ENCODE measurements at regions not wholly inside any gene's neighbourhood (a gene's known extent, or its start where the extent isn't known, plus 50 kb on each side); places are given as distances from the start of the nearest gene placed in this dataset.
"Not testable (repeated sequence)": the region's sequence is repeated elsewhere in the genome, so short reads cannot be mapped to it uniquely, and the experiment has no call there.

DNA sequence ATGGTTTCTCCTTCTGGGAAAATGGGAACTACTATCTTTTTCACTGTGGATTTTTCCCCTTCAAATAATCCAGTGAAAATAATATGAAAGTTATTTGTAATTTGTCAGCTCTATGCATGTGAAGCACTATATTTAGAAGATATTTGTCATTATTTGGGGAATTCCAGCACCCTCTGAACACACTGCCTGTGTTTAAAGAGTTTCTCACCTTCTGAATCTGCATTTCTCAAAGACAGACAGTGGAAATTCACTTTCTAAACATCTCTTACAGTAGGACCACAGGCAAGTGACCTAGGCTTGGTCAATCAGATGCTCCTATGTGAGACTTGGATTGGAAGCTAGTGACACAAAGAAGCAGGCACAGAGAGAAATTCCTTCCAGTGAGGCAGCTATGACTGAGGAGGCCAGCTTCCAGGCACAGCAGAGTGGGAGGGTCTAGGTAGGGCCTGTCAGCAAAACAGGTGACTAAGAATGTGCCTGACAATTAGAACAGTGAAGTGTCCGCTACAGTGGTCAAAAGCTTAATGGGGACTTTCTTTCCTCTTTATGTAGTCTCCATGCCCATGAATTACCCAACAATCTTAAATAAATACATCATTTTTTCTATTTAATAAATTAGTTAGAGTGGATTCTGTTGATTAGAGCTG is 167.2 kb downstream of the HMHB1 start:
- TF ChIP-seq, protein P1, sequence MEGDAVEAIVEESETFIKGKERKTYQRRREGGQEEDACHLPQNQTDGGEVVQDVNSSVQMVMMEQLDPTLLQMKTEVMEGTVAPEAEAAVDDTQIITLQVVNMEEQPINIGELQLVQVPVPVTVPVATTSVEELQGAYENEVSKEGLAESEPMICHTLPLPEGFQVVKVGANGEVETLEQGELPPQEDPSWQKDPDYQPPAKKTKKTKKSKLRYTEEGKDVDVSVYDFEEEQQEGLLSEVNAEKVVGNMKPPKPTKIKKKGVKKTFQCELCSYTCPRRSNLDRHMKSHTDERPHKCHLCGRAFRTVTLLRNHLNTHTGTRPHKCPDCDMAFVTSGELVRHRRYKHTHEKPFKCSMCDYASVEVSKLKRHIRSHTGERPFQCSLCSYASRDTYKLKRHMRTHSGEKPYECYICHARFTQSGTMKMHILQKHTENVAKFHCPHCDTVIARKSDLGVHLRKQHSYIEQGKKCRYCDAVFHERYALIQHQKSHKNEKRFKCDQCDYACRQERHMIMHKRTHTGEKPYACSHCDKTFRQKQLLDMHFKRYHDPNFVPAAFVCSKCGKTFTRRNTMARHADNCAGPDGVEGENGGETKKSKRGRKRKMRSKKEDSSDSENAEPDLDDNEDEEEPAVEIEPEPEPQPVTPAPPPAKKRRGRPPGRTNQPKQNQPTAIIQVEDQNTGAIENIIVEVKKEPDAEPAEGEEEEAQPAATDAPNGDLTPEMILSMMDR (IDR thresholded peaks at IDR 0.05; ENCODE audit: borderline replicate concordance, insufficient read depth, low read depth, low read length): no peak
- H3K4me3 ChIP-seq (ENCODE audit: low read depth, low read length): no peak overlapping the region

DNA sequence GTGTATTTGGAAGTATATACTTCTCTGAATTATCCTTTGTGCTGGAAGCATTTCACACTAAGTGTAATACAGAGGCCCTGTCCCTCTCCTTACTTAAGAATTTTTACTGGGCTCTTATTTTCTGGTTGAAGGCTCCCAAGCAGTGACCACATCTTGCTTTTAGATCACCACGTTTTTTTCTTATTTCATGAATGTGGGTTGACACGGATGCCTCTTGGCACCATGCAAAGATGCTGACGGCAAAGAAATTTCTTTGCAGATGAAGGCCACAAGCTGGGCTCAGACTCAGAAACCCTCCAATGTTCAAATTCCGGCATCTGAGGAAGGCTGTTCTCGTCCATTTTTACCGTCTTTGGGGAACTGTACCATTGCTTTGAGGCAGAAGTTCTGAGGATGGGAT is 168.5 kb downstream of the HMHB1 start:
- no peak overlapping the region for H3K4me3 ChIP-seq (ENCODE audit: low read depth, low read length)
- TF ChIP-seq, protein P1 (IDR thresholded peaks at IDR 0.05; ENCODE audit: borderline replicate concordance, insufficient read depth, low read depth, low read length): no peak

DNA sequence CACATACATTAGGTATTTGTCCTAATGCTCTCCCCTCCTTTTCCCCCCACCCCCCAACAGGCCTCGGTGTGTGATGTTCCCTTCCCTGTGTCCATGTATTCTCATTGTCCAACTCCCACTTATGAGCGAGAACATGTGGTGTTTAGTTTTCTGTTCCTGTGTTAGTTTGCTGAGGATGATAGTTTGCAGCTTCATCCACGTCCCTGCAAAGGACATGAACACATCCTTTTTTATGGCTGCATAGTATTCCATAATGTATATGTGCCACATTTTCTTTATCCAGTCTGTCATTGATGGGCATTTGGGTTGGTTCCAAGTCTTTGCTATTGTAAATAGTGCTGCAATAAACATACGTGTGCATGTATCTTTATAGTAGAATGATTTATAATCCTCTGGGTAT is 171.0 kb downstream of the HMHB1 start:
- H3K4me3 ChIP-seq (ENCODE audit: low read depth, low read length): not testable (repeated sequence)

DNA sequence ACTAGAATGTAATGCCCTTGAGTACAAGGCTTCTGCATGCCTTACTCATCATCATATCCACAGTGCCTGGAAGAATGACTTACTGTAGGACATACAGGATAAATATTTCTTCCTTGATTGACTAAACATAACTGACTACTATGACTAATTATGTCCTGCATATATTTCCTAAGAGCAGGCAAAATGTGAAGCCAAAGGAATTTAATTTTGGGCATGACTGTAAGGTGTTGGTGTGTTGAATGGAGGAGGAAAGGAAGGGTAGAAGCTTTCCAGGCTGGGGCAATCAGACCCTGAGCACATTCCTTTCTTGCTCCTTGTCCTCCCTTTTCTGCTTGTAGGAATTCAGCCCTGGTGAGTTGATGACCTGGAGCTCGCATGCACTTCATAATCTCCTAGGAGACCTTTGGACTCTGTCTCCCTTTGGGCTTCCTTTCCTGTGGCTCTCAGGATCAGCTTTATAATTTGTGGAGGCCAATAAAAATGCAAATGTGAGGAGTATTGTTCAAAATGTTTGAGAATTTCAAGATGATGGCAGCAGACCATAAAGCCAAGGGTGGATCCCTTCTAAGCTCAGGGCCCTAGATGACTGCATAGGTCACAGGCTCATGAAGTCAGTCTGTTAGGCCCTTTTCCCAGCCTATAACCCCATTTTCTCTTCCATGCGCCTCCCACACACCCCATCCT is 174.0 kb downstream of the HMHB1 start:
- no peak overlapping the region for H3K4me3 ChIP-seq (ENCODE audit: low read depth, low read length)
- TF ChIP-seq, protein P1 (IDR thresholded peaks at IDR 0.05; ENCODE audit: borderline replicate concordance, insufficient read depth, low read depth, low read length): no peak

DNA sequence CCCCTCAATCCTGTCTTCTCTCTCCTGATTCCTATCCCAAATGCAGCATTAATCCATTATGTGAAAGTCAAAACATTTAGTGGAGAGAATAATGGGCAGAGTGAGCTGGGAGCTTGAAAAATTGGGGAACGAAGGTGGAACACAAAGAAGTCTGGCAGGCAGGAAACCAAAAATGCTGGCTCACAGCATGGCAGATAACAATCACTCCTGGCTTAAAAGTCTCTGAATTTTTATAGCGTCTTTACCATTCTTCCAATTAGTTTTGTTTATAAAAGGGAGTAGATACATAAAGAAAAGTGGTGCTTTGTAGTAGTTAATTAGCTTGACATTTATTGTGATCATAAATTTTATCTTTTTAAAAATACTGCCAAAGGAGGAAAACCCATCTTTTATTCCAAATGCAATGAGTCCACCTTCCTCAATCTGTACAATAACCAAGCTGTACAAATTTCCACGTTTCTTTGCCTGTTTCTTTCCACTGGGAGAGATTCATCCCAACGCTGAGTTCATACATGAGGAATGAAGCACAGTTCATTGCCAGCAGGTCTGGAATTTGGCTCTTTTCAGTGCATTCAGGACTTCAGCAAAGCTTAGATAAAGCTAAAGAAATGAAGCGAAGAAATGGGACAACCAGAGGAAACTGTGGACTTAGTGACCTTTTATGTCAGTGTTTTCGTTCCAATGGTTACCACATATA is 174.7 kb downstream of the HMHB1 start:
- TF ChIP-seq, protein P1 (IDR thresholded peaks at IDR 0.05; ENCODE audit: borderline replicate concordance, insufficient read depth, low read depth, low read length): no peak
- H3K4me3 ChIP-seq (ENCODE audit: low read depth, low read length): no peak overlapping the region

DNA sequence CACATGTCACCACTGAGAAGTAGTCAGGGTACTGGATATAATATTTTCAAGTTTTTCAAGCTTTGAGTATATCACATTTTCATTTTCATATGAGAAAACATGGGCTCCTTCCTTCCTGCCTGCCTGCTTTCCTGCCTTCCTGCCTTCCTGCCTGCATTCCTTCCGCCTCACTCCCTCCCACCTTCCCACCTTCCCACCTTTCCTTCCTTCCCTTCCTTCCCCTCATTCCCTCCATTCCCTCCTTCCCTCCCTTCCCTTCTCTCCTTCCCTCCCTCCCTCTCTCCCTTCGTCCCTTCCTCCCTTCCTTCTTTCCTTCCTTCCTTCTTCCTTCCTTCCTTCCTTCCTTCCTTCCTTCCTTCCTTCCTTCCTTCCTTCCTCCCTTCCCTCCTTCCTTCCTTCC is 175.3 kb downstream of the HMHB1 start:
- H3K4me3 ChIP-seq (ENCODE audit: low read depth, low read length): no peak overlapping the region
- TF ChIP-seq, protein P1 (IDR thresholded peaks at IDR 0.05; ENCODE audit: borderline replicate concordance, insufficient read depth, low read depth, low read length): no peak

DNA sequence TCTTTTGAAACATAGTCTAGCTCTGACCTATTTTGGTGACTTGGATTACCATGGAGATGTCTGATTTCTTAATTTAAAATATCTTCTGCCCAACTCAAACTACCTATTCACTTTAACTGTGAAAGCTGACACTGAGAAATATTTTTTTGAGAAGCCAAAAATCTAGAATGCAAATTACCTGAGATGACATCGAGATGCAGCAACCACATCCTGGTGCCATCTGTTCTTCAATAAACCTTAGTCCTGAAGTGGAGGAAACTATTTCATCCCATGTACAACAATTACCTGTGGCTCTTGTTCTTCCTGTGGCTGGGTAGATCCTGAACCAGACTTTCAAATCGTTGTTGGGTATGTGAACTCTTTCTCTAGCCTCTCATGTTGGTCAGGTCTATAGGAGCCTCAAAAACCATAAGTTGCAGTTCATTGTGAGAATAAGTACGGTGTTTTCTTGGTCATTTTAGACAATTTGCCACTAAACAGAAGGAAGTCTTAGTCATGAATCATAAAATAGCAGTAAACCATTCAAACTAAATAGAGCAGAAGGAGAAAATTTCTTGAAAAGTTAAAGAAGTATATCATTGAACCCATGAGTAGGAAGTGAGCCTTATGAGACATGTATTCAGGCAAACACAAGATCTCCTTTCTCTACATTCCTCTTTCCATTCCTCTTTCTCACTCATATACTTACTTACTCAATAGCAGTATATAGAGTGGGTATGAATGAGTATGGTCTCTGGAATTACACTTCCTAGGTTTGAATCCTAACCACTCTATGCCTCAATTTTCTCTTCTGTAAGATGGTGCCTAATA is 176.0 kb downstream of the HMHB1 start:
- TF ChIP-seq, protein P1 (IDR thresholded peaks at IDR 0.05; ENCODE audit: borderline replicate concordance, insufficient read depth, low read depth, low read length): no peak
- H3K4me3 ChIP-seq (ENCODE audit: low read depth, low read length): no peak overlapping the region

Data from GM12875 (cell line).